ENCODE measurements at regions not wholly inside any gene's neighbourhood (a gene's known extent, or its start where the extent isn't known, plus 50 kb on each side); places are given as distances from the start of the nearest gene placed in this dataset.

GRCh38 chr1:29836651-29837646 lies 600.6 kb downstream of the PTPRU start:
- H3K27ac ChIP-seq (ENCODE audit: low read depth, low read length), result no peak overlapping the region
- H3K9me3 ChIP-seq (ENCODE audit: low read length), result no peaks in the 10 kb centered on the region
- H3K36me3 ChIP-seq (ENCODE audit: insufficient read depth, low read length), result no peaks in the 10 kb centered on the region

GRCh38 chr1:29835874-29836273 lies 599.6 kb downstream of the PTPRU start:
- Histone ChIP-seq H3K27me3 (ENCODE audit: control insufficient read depth in 1 of 2, insufficient read depth in 2 of 2, low read length in 2 of 2) (no peaks in the 10 kb centered on the region), H3K36me3 (ENCODE audit: insufficient read depth, low read length) (no peaks in the 10 kb centered on the region), H3K27ac (ENCODE audit: low read depth, low read length) (no peak overlapping the region), H3K4me1 (ENCODE audit: insufficient read depth, low read length) (no peaks in the 10 kb centered on the region), H3K9me3 (ENCODE audit: low read length) (no peaks in the 10 kb centered on the region), H3K9ac (ENCODE audit: low read length) (no peak overlapping the region), H3K4me3 (ENCODE audit: low read depth in 1 of 2, low read length in 2 of 2) (no peak overlapping the region)

More at GRCh38 chr1:29836651-29837646, 600.6 kb downstream of the PTPRU start:
- no peaks in the 10 kb centered on the region for H3K4me1 ChIP-seq (ENCODE audit: insufficient read depth, low read length)
- no peak overlapping the region for H3K9ac ChIP-seq (ENCODE audit: low read length)
- H3K27me3 ChIP-seq (ENCODE audit: control insufficient read depth in 1 of 2, insufficient read depth in 2 of 2, low read length in 2 of 2), result no peaks in the 10 kb centered on the region
- no peak overlapping the region for H3K4me3 ChIP-seq (ENCODE audit: low read depth in 1 of 2, low read length in 2 of 2)

- Histone ChIP-seq H3K4me3 (ENCODE audit: low read depth in 1 of 2, low read length in 2 of 2) (no peak overlapping the region), H3K4me1 (ENCODE audit: insufficient read depth, low read length) (no peaks in the 10 kb centered on the region), H3K27ac (ENCODE audit: low read depth, low read length) (no peak overlapping the region), H3K36me3 (ENCODE audit: insufficient read depth, low read length) (no peaks in the 10 kb centered on the region), H3K9ac (ENCODE audit: low read length) (no peak overlapping the region), H3K9me3 (ENCODE audit: low read length) (no peaks in the 10 kb centered on the region), H3K27me3 (ENCODE audit: control insufficient read depth in 1 of 2, insufficient read depth in 2 of 2, low read length in 2 of 2) (no peaks in the 10 kb centered on the region)
Measured at GRCh38 chr1:29835406-29835805, 599.1 kb downstream of the PTPRU start.

- Histone ChIP-seq H3K9ac (ENCODE audit: low read length) (no peak overlapping the region), H3K9me3 (ENCODE audit: low read length) (no peaks in the 10 kb centered on the region), H3K27ac (ENCODE audit: low read depth, low read length) (no peak overlapping the region), H3K27me3 (ENCODE audit: control insufficient read depth in 1 of 2, insufficient read depth in 2 of 2, low read length in 2 of 2) (peaks cover 0 to 10% of the 10 kb centered on the region in 2 donors), H3K4me1 (ENCODE audit: insufficient read depth, low read length) (no peaks in the 10 kb centered on the region), H3K4me3 (ENCODE audit: low read depth in 1 of 2, low read length in 2 of 2) (no peak overlapping the region), H3K36me3 (ENCODE audit: insufficient read depth, low read length) (no peaks in the 10 kb centered on the region)
Measured at GRCh38 chr1:29833581-29833980, 597.3 kb downstream of the PTPRU start.

- H3K27me3 ChIP-seq (ENCODE audit: control insufficient read depth in 1 of 2, insufficient read depth in 2 of 2, low read length in 2 of 2), result peaks cover 0 to 14% of the 10 kb centered on the region in 2 donors
- no peak overlapping the region for H3K9ac ChIP-seq (ENCODE audit: low read length)
- H3K4me1 ChIP-seq (ENCODE audit: insufficient read depth, low read length), result no peaks in the 10 kb centered on the region
- H3K36me3 ChIP-seq (ENCODE audit: insufficient read depth, low read length), result no peaks in the 10 kb centered on the region
- H3K4me3 ChIP-seq (ENCODE audit: low read depth in 1 of 2, low read length in 2 of 2), result no peak overlapping the region
- no peak overlapping the region for H3K27ac ChIP-seq (ENCODE audit: low read depth, low read length)
- H3K9me3 ChIP-seq (ENCODE audit: low read length), result no peaks in the 10 kb centered on the region
Measured at GRCh38 chr1:29832936-29833335, 596.6 kb downstream of the PTPRU start.

- H3K9me3 ChIP-seq (ENCODE audit: low read length), result no peaks in the 10 kb centered on the region
- H3K27ac ChIP-seq (ENCODE audit: low read depth, low read length), result no peak overlapping the region
- H3K27me3 ChIP-seq (ENCODE audit: control insufficient read depth in 1 of 2, insufficient read depth in 2 of 2, low read length in 2 of 2), result peaks cover 0 to 15% of the 10 kb centered on the region in 2 donors
- no peaks in the 10 kb centered on the region for H3K36me3 ChIP-seq (ENCODE audit: insufficient read depth, low read length)
- H3K4me1 ChIP-seq (ENCODE audit: insufficient read depth, low read length), result no peaks in the 10 kb centered on the region
- no peak overlapping the region for H3K4me3 ChIP-seq (ENCODE audit: low read depth in 1 of 2, low read length in 2 of 2)
- no peak overlapping the region for H3K9ac ChIP-seq (ENCODE audit: low read length)
Measured at GRCh38 chr1:29832471-29832870, 596.1 kb downstream of the PTPRU start.

- Histone ChIP-seq H3K4me3 (ENCODE audit: low read depth in 1 of 2, low read length in 2 of 2) (no peak overlapping the region), H3K27me3 (ENCODE audit: control insufficient read depth in 1 of 2, insufficient read depth in 2 of 2, low read length in 2 of 2) (peaks cover 0 to 15% of the 10 kb centered on the region in 2 donors), H3K36me3 (ENCODE audit: insufficient read depth, low read length) (no peaks in the 10 kb centered on the region), H3K27ac (ENCODE audit: low read depth, low read length) (no peak overlapping the region), H3K9ac (ENCODE audit: low read length) (no peak overlapping the region), H3K9me3 (ENCODE audit: low read length) (no peaks in the 10 kb centered on the region), H3K4me1 (ENCODE audit: insufficient read depth, low read length) (no peaks in the 10 kb centered on the region)
Measured at GRCh38 chr1:29831500-29832117, 595.3 kb downstream of the PTPRU start.

GRCh38 chr1:29830916-29831315 lies 594.6 kb downstream of the PTPRU start:
- Histone ChIP-seq H3K36me3 (ENCODE audit: insufficient read depth, low read length) (no peaks in the 10 kb centered on the region), H3K27me3 (ENCODE audit: control insufficient read depth in 1 of 2, insufficient read depth in 2 of 2, low read length in 2 of 2) (peaks cover 0 to 15% of the 10 kb centered on the region in 2 donors), H3K9ac (ENCODE audit: low read length) (no peak overlapping the region), H3K4me1 (ENCODE audit: insufficient read depth, low read length) (no peaks in the 10 kb centered on the region), H3K27ac (ENCODE audit: low read depth, low read length) (no peak overlapping the region), H3K4me3 (ENCODE audit: low read depth in 1 of 2, low read length in 2 of 2) (no peak overlapping the region), H3K9me3 (ENCODE audit: low read length) (no peaks in the 10 kb centered on the region)

GRCh38 chr1:29830383-29830782 lies 594.1 kb downstream of the PTPRU start:
- no peaks in the 10 kb centered on the region for H3K4me1 ChIP-seq (ENCODE audit: insufficient read depth, low read length)
- H3K27me3 ChIP-seq (ENCODE audit: control insufficient read depth in 1 of 2, insufficient read depth in 2 of 2, low read length in 2 of 2), result peaks cover 0 to 15% of the 10 kb centered on the region in 2 donors
- H3K9me3 ChIP-seq (ENCODE audit: low read length), result no peaks in the 10 kb centered on the region

GRCh38 chr1:29829448-29830344 lies 593.4 kb downstream of the PTPRU start:
- Histone ChIP-seq H3K27ac (ENCODE audit: low read depth, low read length) (no peak overlapping the region), H3K36me3 (ENCODE audit: insufficient read depth, low read length) (no peaks in the 10 kb centered on the region), H3K9ac (ENCODE audit: low read length) (no peak overlapping the region), H3K4me1 (ENCODE audit: insufficient read depth, low read length) (no peaks in the 10 kb centered on the region), H3K4me3 (ENCODE audit: low read depth in 1 of 2, low read length in 2 of 2) (no peak overlapping the region), H3K9me3 (ENCODE audit: low read length) (no peaks in the 10 kb centered on the region), H3K27me3 (ENCODE audit: control insufficient read depth in 1 of 2, insufficient read depth in 2 of 2, low read length in 2 of 2) (peaks cover 0 to 15% of the 10 kb centered on the region in 2 donors)

More at GRCh38 chr1:29830383-29830782, 594.1 kb downstream of the PTPRU start:
- Histone ChIP-seq H3K4me3 (ENCODE audit: low read depth in 1 of 2, low read length in 2 of 2) (no peak overlapping the region), H3K27ac (ENCODE audit: low read depth, low read length) (no peak overlapping the region), H3K9ac (ENCODE audit: low read length) (no peak overlapping the region), H3K36me3 (ENCODE audit: insufficient read depth, low read length) (no peaks in the 10 kb centered on the region)

Data from muscle layer of colon (tissue), 2 donors.